ENCODE measurements at regions not wholly inside any gene's neighbourhood (a gene's known extent, or its start where the extent isn't known, plus 50 kb on each side); places are given as distances from the start of the nearest gene placed in this dataset.

GRCh38 chr9:108673386-108673785, 182.4 kb downstream of the ACTL7B start:
- H3K79me2 ChIP-seq (ENCODE audit: insufficient read depth, low read length) = no peaks in the 10 kb centered on the region
- DNase-seq (ENCODE audit: low read depth) (peak; percentile 71), FAIRE-seq (no peak)
- peaks cover 17% of the 10 kb centered on the region for H3K27me3 Mint-ChIP-seq (ENCODE audit: low read depth, unreplicated experiment)
- H3K27ac Mint-ChIP-seq (ENCODE audit: unreplicated experiment) = peak overlapping the region; percentile 1
- no peaks in the 10 kb centered on the region for H3K27me3 ChIP-seq (ENCODE audit: insufficient read depth, low read length)
- H3K27ac ChIP-seq (ENCODE audit: low read depth, low read length) = peak overlapping the region; percentile 43
- H3K4me2 ChIP-seq (ENCODE audit: low read length) = peak overlapping the region; percentile 49
- no peaks in the 10 kb centered on the region for H3K9me3 ChIP-seq (ENCODE audit: insufficient read depth, low read depth, low read length)
- no peaks in the 10 kb centered on the region for H3K36me3 Mint-ChIP-seq (ENCODE audit: low read depth, unreplicated experiment)
- H3K4me3 ChIP-seq (ENCODE audit: insufficient read depth, low read depth, low read length) = no peak overlapping the region
- H3K9me3 Mint-ChIP-seq (ENCODE audit: unreplicated experiment) = peaks cover 5% of the 10 kb centered on the region
- H4K20me1 ChIP-seq (ENCODE audit: insufficient read depth, low read length) = no peaks in the 10 kb centered on the region
- no peak overlapping the region for H3K4me3 Mint-ChIP-seq (ENCODE audit: unreplicated experiment)
- peaks cover 15% of the 10 kb centered on the region for H3K4me1 ChIP-seq (ENCODE audit: insufficient read depth, low read length)
- peaks cover 14% of the 10 kb centered on the region for H3K4me1 Mint-ChIP-seq (ENCODE audit: low read depth, unreplicated experiment)
- TF ChIP-seq CTCF (IDR thresholded peaks at IDR 0.05; ENCODE audit: insufficient read depth, low read depth, low read length) = no peak
- TF ChIP-seq EZH2 (IDR thresholded peaks at IDR 0.05; ENCODE audit: insufficient read depth, low read length) = no peak
- no peak overlapping the region for H3K9ac ChIP-seq (ENCODE audit: low read length)
- H2AFZ ChIP-seq (ENCODE audit: low read depth, low read length) = no peak overlapping the region
- no peaks in the 10 kb centered on the region for H3K36me3 ChIP-seq (ENCODE audit: insufficient read depth, low read length)

GRCh38 chr9:108672475-108673190, 183.2 kb downstream of the ACTL7B start:
- H3K4me1 ChIP-seq (ENCODE audit: insufficient read depth, low read length) = peaks cover 15% of the 10 kb centered on the region
- H3K79me2 ChIP-seq (ENCODE audit: insufficient read depth, low read length) = no peaks in the 10 kb centered on the region
- DNase-seq (ENCODE audit: low read depth) (peak; percentile 12), FAIRE-seq (no peak)
- H3K4me2 ChIP-seq (ENCODE audit: low read length) = peak overlapping the region; percentile 49
- H3K27ac Mint-ChIP-seq (ENCODE audit: unreplicated experiment) = no peak overlapping the region
- H3K27me3 ChIP-seq (ENCODE audit: insufficient read depth, low read length) = no peaks in the 10 kb centered on the region
- H3K27ac ChIP-seq (ENCODE audit: low read depth, low read length) = peak overlapping the region; percentile 16
- H3K9me3 ChIP-seq (ENCODE audit: insufficient read depth, low read depth, low read length) = no peaks in the 10 kb centered on the region
- H3K4me1 Mint-ChIP-seq (ENCODE audit: low read depth, unreplicated experiment) = peaks cover 14% of the 10 kb centered on the region
- H3K9me3 Mint-ChIP-seq (ENCODE audit: unreplicated experiment) = peaks cover 7% of the 10 kb centered on the region
- H3K27me3 Mint-ChIP-seq (ENCODE audit: low read depth, unreplicated experiment) = peaks cover 20% of the 10 kb centered on the region
- H3K4me3 Mint-ChIP-seq (ENCODE audit: unreplicated experiment) = no peak overlapping the region
- H3K36me3 ChIP-seq (ENCODE audit: insufficient read depth, low read length) = no peaks in the 10 kb centered on the region
- H2AFZ ChIP-seq (ENCODE audit: low read depth, low read length) = no peak overlapping the region
- no peak overlapping the region for H3K9ac ChIP-seq (ENCODE audit: low read length)
- H3K36me3 Mint-ChIP-seq (ENCODE audit: low read depth, unreplicated experiment) = no peaks in the 10 kb centered on the region
- H3K4me3 ChIP-seq (ENCODE audit: insufficient read depth, low read depth, low read length) = no peak overlapping the region
- TF ChIP-seq EZH2 (IDR thresholded peaks at IDR 0.05; ENCODE audit: insufficient read depth, low read length) (no peak), CTCF (IDR thresholded peaks at IDR 0.05; ENCODE audit: insufficient read depth, low read depth, low read length) (no peak)
- H4K20me1 ChIP-seq (ENCODE audit: insufficient read depth, low read length) = no peaks in the 10 kb centered on the region

- Histone ChIP-seq H3K36me3 (ENCODE audit: insufficient read depth, low read length) (no peaks in the 10 kb centered on the region), H4K20me1 (ENCODE audit: insufficient read depth, low read length) (no peaks in the 10 kb centered on the region), H3K9ac (ENCODE audit: low read length) (no peak overlapping the region), H2AFZ (ENCODE audit: low read depth, low read length) (no peak overlapping the region), H3K9me3 (ENCODE audit: insufficient read depth, low read depth, low read length) (no peaks in the 10 kb centered on the region), H3K27ac (ENCODE audit: low read depth, low read length) (no peak overlapping the region), H3K79me2 (ENCODE audit: insufficient read depth, low read length) (no peaks in the 10 kb centered on the region), H3K4me2 (ENCODE audit: low read length) (no peak overlapping the region), H3K4me3 (ENCODE audit: insufficient read depth, low read depth, low read length) (no peak overlapping the region), H3K27me3 (ENCODE audit: insufficient read depth, low read length) (no peaks in the 10 kb centered on the region), H3K4me1 (ENCODE audit: insufficient read depth, low read length) (peaks cover 15% of the 10 kb centered on the region)
- Mint-ChIP-seq H3K27me3 (ENCODE audit: low read depth, unreplicated experiment) (peaks cover 20% of the 10 kb centered on the region), H3K4me3 (ENCODE audit: unreplicated experiment) (no peak overlapping the region), H3K27ac (ENCODE audit: unreplicated experiment) (no peak overlapping the region), H3K36me3 (ENCODE audit: low read depth, unreplicated experiment) (no peaks in the 10 kb centered on the region), H3K9me3 (ENCODE audit: unreplicated experiment) (peaks cover 7% of the 10 kb centered on the region), H3K4me1 (ENCODE audit: low read depth, unreplicated experiment) (peaks cover 14% of the 10 kb centered on the region)
- peak; percentile 32 for DNase-seq (ENCODE audit: low read depth)
- FAIRE-seq = peak; percentile 71
- TF ChIP-seq EZH2 (IDR thresholded peaks at IDR 0.05; ENCODE audit: insufficient read depth, low read length) = no peak
- TF ChIP-seq CTCF (IDR thresholded peaks at IDR 0.05; ENCODE audit: insufficient read depth, low read depth, low read length) = no peak
Measured at GRCh38 chr9:108671794-108672193, 184.0 kb downstream of the ACTL7B start.

Measured in astrocyte (in vitro differentiated cells and primary cell).